ENCODE measurements at regions not wholly inside any gene's neighbourhood (a gene's known extent, or its start where the extent isn't known, plus 50 kb on each side); places are given as distances from the start of the nearest gene placed in this dataset.

GRCh38 chrX:108946531-108946930, 210.2 kb upstream of the IRS4 start:
- TF ChIP-seq CTCF (IDR thresholded peaks at IDR 0.05; ENCODE audit: low read depth, low read length) (no peak), POLR2A (IDR thresholded peaks at IDR 0.05; ENCODE audit: extremely low read depth, insufficient read length) (no peak), MYC (IDR thresholded peaks at IDR 0.05; ENCODE audit: low read depth, low read length) (no peak), MAX (IDR thresholded peaks at IDR 0.05; ENCODE audit: low read depth, low read length) (no peak)

Data from NB4 (cell line).